Liver (tissue), 8 donors: ENCODE measurements at regions not wholly inside any gene's neighbourhood (a gene's known extent, or its start where the extent isn't known, plus 50 kb on each side); places are given as distances from the start of the nearest gene placed in this dataset.

Experiments used
- DNase-seq: peaks from one replicate; pipeline ENCODE4 v3.0.0-alpha.2; 2017; ENCODE audit warnings: low spot score
- H3K27ac ChIP-seq, 2 donors: one replicate each; pipeline ENCODE4 v1.7.0; 2013; ENCODE audit warnings: inconsistent platforms in 2 of 2, low read length in 2 of 2, control low read depth in 1 of 2, low read depth in 1 of 2, mild to moderate bottlenecking in 1 of 2
- H3K27me3 ChIP-seq, 4 donors: one replicate each; pipeline versions ENCODE4 v1.6.1 to v1.7.0; 2013; ENCODE audit warnings: low read length in 3 of 4, inconsistent platforms in 1 of 4, mild to moderate bottlenecking in 1 of 4, moderate library complexity in 1 of 4; ENCODE audit not compliant: control insufficient read depth in 4 of 4, insufficient read depth in 4 of 4
- H3K36me3 ChIP-seq, 4 donors: one replicate each; pipeline versions ENCODE4 v1.6.1 to v1.7.0; 2013; ENCODE audit warnings: low read length in 3 of 4, mild to moderate bottlenecking in 3 of 4, low read depth in 1 of 4, moderate library complexity in 1 of 4; ENCODE audit not compliant: control insufficient read depth in 4 of 4, insufficient read depth in 3 of 4
- H3K4me1 ChIP-seq, 4 donors: one replicate each; pipeline versions ENCODE4 v1.6.1 to v1.7.0; 2013; ENCODE audit warnings: low read length in 3 of 4, mild to moderate bottlenecking in 3 of 4, moderate library complexity in 1 of 4; ENCODE audit not compliant: control insufficient read depth in 4 of 4, insufficient read depth in 4 of 4
- H3K4me3 ChIP-seq, 3 donors: one replicate each; pipeline versions ENCODE4 v1.6.1 to v1.7.0; 2013; ENCODE audit warnings: low read length in 3 of 3, control low read depth in 1 of 3, low read depth in 1 of 3, mild to moderate bottlenecking in 1 of 3
- H3K9ac ChIP-seq, 2 donors: one replicate each; pipeline ENCODE4 v1.7.0; 2013; ENCODE audit warnings: low read length in 2 of 2, mild to moderate bottlenecking in 2 of 2, moderate library complexity in 2 of 2, control low read depth in 1 of 2, low read depth in 1 of 2
- H3K9me3 ChIP-seq, 4 donors: one replicate each; pipeline versions ENCODE4 v1.6.1 to v1.7.0; 2013; ENCODE audit warnings: low read length in 3 of 4; ENCODE audit not compliant: control insufficient read depth in 4 of 4
- CTCF ChIP-seq: fragments of 150-350 bp; IDR thresholded peaks from 2 replicates; pipeline ENCODE4 v1.5.1; 2017; ENCODE audit warnings: improper control_type of control experiment, low read depth, low read length; ENCODE audit not compliant: missing input control
- EGR1 ChIP-seq, 2 donors: IDR thresholded peaks; 2 replicates each; pipeline ENCODE4 v1.6.1; 2016 to 2018; ENCODE audit warnings: antibody characterized with exemption in 2 of 2, low read depth in 2 of 2
- FOXA1 ChIP-seq: IDR thresholded peaks from 2 replicates; pipeline ENCODE4 v1.6.1; 2016; ENCODE audit warnings: antibody characterized with exemption
- FOXA2 ChIP-seq: IDR thresholded peaks from 2 replicates; pipeline ENCODE4 v1.6.1; 2016; ENCODE audit warnings: antibody characterized with exemption
- GABPA ChIP-seq, 2 donors: IDR thresholded peaks in 1 of 2; conservative IDR thresholded peaks in 1 of 2; 2 replicates each; pipeline ENCODE4 v1.6.1; 2016; ENCODE audit warnings: antibody characterized with exemption in 2 of 2, mild to moderate bottlenecking in 1 of 2, moderate library complexity in 1 of 2
- HNF4A ChIP-seq, 2 donors: conservative IDR thresholded peaks; 2 replicates each; pipeline ENCODE4 v1.6.1; 2016; ENCODE audit warnings: antibody characterized with exemption in 2 of 2, mild to moderate bottlenecking in 2 of 2
- HNF4G ChIP-seq: IDR thresholded peaks from 2 replicates; pipeline ENCODE4 v1.6.1; 2016; ENCODE audit warnings: antibody characterized with exemption
- JUND ChIP-seq, 2 donors: IDR thresholded peaks; 2 replicates each; pipeline ENCODE4 v1.6.1; 2016; ENCODE audit warnings: antibody characterized with exemption in 2 of 2
- NR2F2 ChIP-seq: IDR thresholded peaks from 2 replicates; pipeline ENCODE4 v1.6.1; 2016; ENCODE audit warnings: antibody characterized with exemption
- RAD21 ChIP-seq, 2 donors: IDR thresholded peaks; 2 replicates each; pipeline ENCODE4 v1.6.1; 2016; ENCODE audit warnings: antibody characterized with exemption in 2 of 2, mild to moderate bottlenecking in 2 of 2
- RXRA ChIP-seq, 2 donors: IDR thresholded peaks; 2 replicates each; pipeline ENCODE4 v1.6.1; 2017 to 2018; ENCODE audit warnings: antibody characterized with exemption in 2 of 2, mild to moderate bottlenecking in 1 of 2
- SP1 ChIP-seq: IDR thresholded peaks from 2 replicates; pipeline ENCODE4 v1.6.1; 2018; ENCODE audit warnings: antibody characterized with exemption, mild to moderate bottlenecking
- TAF1 ChIP-seq: conservative IDR thresholded peaks from 2 replicates; pipeline ENCODE4 v1.6.1; 2016; ENCODE audit warnings: antibody characterized with exemption, mild to moderate bottlenecking
- YY1 ChIP-seq: IDR thresholded peaks from 2 replicates; pipeline ENCODE4 v1.6.1; 2016; ENCODE audit warnings: antibody characterized with exemption, mild to moderate bottlenecking
- WGBS: extraction: QIAGEN DNeasy Blood & Tissue Kit; methylation state at CpG from one replicate; pipeline ENCODE4 v1.1.7; 2013; 5-methylcytosine and 5-hydroxymethylcytosine counted together
- TF ChIP-seq, protein P1 (sequence below): IDR thresholded peaks from 2 replicates; pipeline ENCODE4 v1.6.1; 2016; ENCODE audit warnings: antibody characterized with exemption
- TF ChIP-seq, protein P2 (sequence below): IDR thresholded peaks from 2 replicates; pipeline ENCODE4 v1.6.1; 2016; ENCODE audit warnings: antibody characterized with exemption, mild to moderate bottlenecking
- TF ChIP-seq, protein P3 (sequence below): IDR thresholded peaks from 2 replicates; pipeline ENCODE4 v1.6.1; 2016; ENCODE audit warnings: antibody characterized with exemption
- TF ChIP-seq, protein P4 (sequence below): IDR thresholded peaks from 2 replicates; pipeline ENCODE4 v1.6.1; 2016; ENCODE audit warnings: antibody characterized with exemption
- donor health status: healthy.
- donor health status: healthy.
- donor health status: healthy.
- donor health status: healthy.
- donor health status: healthy.

DNA sequence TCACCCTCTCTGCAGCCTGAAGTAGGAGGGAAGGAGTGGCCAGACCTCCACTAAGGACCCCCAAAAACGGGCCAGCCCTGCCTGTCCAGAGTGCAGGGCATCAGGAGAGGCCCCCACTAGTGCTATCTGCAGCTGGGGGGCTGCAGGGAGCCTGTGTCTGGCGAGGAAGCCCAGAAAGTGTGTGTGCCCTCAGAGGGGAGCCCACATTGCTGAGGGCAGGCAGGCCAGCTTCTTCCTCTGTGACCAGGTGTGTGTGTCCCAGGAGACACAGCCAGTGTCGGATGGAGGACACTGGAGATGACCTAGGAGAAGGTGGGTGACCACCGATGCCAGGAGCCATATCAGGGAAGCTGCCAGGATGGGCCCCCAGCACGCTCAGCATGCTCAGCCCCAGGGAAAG, 218.7 kb downstream of the IRX2 start:
- Histone ChIP-seq H3K4me1 (no peaks in the 10 kb centered on the region), H3K27ac (no peak overlapping the region), H3K36me3 (no peaks in the 10 kb centered on the region), H3K27me3 (peaks cover 0 to 3% (median 0%) of the 10 kb centered on the region in 4 donors), H3K9ac (no peak overlapping the region), H3K9me3 (peaks cover 0 to 3% (median 0%) of the 10 kb centered on the region in 4 donors), H3K4me3 (no peak overlapping the region)
- 60% methylated on average over 5 of the region's 5 CpGs for WGBS
- no peak for TF ChIP-seq RAD21 (IDR thresholded peaks at IDR 0.05)
- TF ChIP-seq RXRA (IDR thresholded peaks at IDR 0.05), result no peak
- TF ChIP-seq, protein P1, sequence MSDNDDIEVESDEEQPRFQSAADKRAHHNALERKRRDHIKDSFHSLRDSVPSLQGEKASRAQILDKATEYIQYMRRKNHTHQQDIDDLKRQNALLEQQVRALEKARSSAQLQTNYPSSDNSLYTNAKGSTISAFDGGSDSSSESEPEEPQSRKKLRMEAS, result no peak
- TF ChIP-seq CTCF, result no peak
- no peak for TF ChIP-seq YY1
- TF ChIP-seq GABPA (IDR thresholded peaks at IDR 0.05 in 1 of 2, conservative IDR thresholded peaks at IDR 0.05 in 1 of 2), result no peak
- no peak for TF ChIP-seq FOXA2
- no peak for TF ChIP-seq EGR1 (IDR thresholded peaks at IDR 0.05; ENCODE audit: low read depth in 2 of 2)
- no peak for TF ChIP-seq SP1
- no peak for TF ChIP-seq FOXA1
- TF ChIP-seq JUND (IDR thresholded peaks at IDR 0.05), result no peak
- TF ChIP-seq, protein P2, sequence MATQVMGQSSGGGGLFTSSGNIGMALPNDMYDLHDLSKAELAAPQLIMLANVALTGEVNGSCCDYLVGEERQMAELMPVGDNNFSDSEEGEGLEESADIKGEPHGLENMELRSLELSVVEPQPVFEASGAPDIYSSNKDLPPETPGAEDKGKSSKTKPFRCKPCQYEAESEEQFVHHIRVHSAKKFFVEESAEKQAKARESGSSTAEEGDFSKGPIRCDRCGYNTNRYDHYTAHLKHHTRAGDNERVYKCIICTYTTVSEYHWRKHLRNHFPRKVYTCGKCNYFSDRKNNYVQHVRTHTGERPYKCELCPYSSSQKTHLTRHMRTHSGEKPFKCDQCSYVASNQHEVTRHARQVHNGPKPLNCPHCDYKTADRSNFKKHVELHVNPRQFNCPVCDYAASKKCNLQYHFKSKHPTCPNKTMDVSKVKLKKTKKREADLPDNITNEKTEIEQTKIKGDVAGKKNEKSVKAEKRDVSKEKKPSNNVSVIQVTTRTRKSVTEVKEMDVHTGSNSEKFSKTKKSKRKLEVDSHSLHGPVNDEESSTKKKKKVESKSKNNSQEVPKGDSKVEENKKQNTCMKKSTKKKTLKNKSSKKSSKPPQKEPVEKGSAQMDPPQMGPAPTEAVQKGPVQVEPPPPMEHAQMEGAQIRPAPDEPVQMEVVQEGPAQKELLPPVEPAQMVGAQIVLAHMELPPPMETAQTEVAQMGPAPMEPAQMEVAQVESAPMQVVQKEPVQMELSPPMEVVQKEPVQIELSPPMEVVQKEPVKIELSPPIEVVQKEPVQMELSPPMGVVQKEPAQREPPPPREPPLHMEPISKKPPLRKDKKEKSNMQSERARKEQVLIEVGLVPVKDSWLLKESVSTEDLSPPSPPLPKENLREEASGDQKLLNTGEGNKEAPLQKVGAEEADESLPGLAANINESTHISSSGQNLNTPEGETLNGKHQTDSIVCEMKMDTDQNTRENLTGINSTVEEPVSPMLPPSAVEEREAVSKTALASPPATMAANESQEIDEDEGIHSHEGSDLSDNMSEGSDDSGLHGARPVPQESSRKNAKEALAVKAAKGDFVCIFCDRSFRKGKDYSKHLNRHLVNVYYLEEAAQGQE, result no peak
- TF ChIP-seq HNF4A (conservative IDR thresholded peaks at IDR 0.05), result no peak
- no peak for TF ChIP-seq HNF4G
- no peak for TF ChIP-seq TAF1
- TF ChIP-seq, protein P3, sequence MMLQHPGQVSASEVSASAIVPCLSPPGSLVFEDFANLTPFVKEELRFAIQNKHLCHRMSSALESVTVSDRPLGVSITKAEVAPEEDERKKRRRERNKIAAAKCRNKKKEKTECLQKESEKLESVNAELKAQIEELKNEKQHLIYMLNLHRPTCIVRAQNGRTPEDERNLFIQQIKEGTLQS, result no peak
- TF ChIP-seq, protein P4, sequence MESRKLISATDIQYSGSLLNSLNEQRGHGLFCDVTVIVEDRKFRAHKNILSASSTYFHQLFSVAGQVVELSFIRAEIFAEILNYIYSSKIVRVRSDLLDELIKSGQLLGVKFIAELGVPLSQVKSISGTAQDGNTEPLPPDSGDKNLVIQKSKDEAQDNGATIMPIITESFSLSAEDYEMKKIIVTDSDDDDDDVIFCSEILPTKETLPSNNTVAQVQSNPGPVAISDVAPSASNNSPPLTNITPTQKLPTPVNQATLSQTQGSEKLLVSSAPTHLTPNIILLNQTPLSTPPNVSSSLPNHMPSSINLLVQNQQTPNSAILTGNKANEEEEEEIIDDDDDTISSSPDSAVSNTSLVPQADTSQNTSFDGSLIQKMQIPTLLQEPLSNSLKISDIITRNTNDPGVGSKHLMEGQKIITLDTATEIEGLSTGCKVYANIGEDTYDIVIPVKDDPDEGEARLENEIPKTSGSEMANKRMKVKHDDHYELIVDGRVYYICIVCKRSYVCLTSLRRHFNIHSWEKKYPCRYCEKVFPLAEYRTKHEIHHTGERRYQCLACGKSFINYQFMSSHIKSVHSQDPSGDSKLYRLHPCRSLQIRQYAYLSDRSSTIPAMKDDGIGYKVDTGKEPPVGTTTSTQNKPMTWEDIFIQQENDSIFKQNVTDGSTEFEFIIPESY, result no peak
- TF ChIP-seq NR2F2, result no peak
- DNase-seq, result no peak
